BJ (cell line): ENCODE measurements at regions not wholly inside any gene's neighbourhood (a gene's known extent, or its start where the extent isn't known, plus 50 kb on each side); places are given as distances from the start of the nearest gene placed in this dataset.

Experiments
- CTCF ChIA-PET: fragments of 350-600 bp; formaldehyde crosslinking; extraction: SDS; loops from one replicate; lab custom pipeline; 2021; ENCODE audit warnings: antibody characterized with exemption, inconsistent platforms; lab: Yijun Ruan, JAX
- POLR2A ChIA-PET: fragments of 300-600 bp; sonication (Branson Sonifier 250); formaldehyde crosslinking; extraction: SDS; loops from one replicate; lab custom pipeline; 2021; ENCODE audit warnings: antibody characterized with exemption; lab: Charles Lee
- DNase-seq: peaks from one replicate; pipeline ENCODE4 v3.0.0-alpha.2; 2011; ENCODE audit warnings: low read depth
- H3K27me3 ChIP-seq: 2 replicates; pipeline ENCODE4 v1.6.0; 2011; ENCODE audit warnings: low read length; ENCODE audit not compliant: control insufficient read depth, insufficient read depth
- H3K36me3 ChIP-seq: 2 replicates; pipeline ENCODE4 v1.5.1; 2011; ENCODE audit warnings: low read length; ENCODE audit not compliant: control insufficient read depth, insufficient read depth
- H3K4me3 ChIP-seq: 2 replicates; pipeline ENCODE4 v1.5.1; 2011; ENCODE audit warnings: low read depth, mild to moderate bottlenecking, control low read depth, low read length
- CTCF ChIP-seq: IDR thresholded peaks from 2 replicates; pipeline ENCODE4 v1.5.1; 2011; ENCODE audit warnings: low read depth, mild to moderate bottlenecking, control low read depth, inconsistent platforms, low read length, moderate library complexity; ENCODE audit not compliant: insufficient read depth

- TF ChIP-seq CTCF = no peak
- H3K27me3 ChIP-seq = no peaks in the 10 kb centered on the region
- DNase-seq = no peak
- H3K4me3 ChIP-seq = no peak overlapping the region
- ChIA-PET CTCF (no interaction called here), POLR2A (no interaction called here)
- H3K36me3 ChIP-seq = no peaks in the 10 kb centered on the region
These were observed 304.8 kb downstream of the PTPRC start for GRCh38 chr1:198943484-198944187.

GRCh38 chr1:198947456-198947855, 308.6 kb downstream of the PTPRC start:
- ChIA-PET CTCF (no interaction called here), POLR2A (no interaction called here)
- TF ChIP-seq CTCF = no peak
- DNase-seq = no peak
- H3K4me3 ChIP-seq = no peak overlapping the region
- H3K36me3 ChIP-seq = no peaks in the 10 kb centered on the region
- no peaks in the 10 kb centered on the region for H3K27me3 ChIP-seq

- Histone ChIP-seq H3K27me3 (no peaks in the 10 kb centered on the region), H3K36me3 (no peaks in the 10 kb centered on the region), H3K4me3 (no peak overlapping the region)
- POLR2A ChIA-PET = no interaction called here
- CTCF ChIA-PET = no interaction called here
- TF ChIP-seq CTCF = no peak
- no peak for DNase-seq
These were observed 310.2 kb downstream of the PTPRC start for GRCh38 chr1:198948895-198949659.

- H3K36me3 ChIP-seq = no peaks in the 10 kb centered on the region
- TF ChIP-seq CTCF = no peak
- H3K27me3 ChIP-seq = no peaks in the 10 kb centered on the region
- no peak for DNase-seq
- H3K4me3 ChIP-seq = no peak overlapping the region
- ChIA-PET POLR2A (no interaction called here), CTCF (interaction anchor here (0.8 kb wide), 1 partner anchor 318 kb away, joined by 3 read pairs; no protein-coding TSS in a partner anchor)
These were observed 311.2 kb downstream of the PTPRC start for GRCh38 chr1:198950036-198950435.

DNA sequence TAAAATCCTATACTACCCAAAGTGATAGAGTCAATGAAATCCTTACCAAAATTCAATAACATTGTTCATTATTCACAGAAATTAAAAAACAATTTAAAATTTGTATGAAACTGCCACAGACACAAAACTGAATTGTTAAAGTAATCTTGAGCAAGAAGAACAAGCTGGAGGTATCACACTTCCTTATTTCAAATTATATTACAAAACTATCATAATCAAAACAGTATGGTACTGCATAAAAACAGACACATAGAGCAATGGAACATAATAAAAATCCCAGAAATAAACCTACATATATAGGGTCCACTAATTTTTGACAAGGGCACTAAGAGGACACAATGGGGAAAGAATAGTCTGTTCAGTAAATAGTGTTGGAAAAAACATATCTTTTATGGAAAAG, 316.2 kb downstream of the PTPRC start:
- no peak for DNase-seq
- TF ChIP-seq CTCF = no peak
- H3K27me3 ChIP-seq = no peaks in the 10 kb centered on the region; the same call in 1 of the 2 replicates
- H3K4me3 ChIP-seq = no peak overlapping the region
- POLR2A ChIA-PET = no interaction called here
- CTCF ChIA-PET = no interaction called here
- no peaks in the 10 kb centered on the region for H3K36me3 ChIP-seq
